ENCODE measurements at regions not wholly inside any gene's neighbourhood (a gene's known extent, or its start where the extent isn't known, plus 50 kb on each side); places are given as distances from the start of the nearest gene placed in this dataset.

DNA sequence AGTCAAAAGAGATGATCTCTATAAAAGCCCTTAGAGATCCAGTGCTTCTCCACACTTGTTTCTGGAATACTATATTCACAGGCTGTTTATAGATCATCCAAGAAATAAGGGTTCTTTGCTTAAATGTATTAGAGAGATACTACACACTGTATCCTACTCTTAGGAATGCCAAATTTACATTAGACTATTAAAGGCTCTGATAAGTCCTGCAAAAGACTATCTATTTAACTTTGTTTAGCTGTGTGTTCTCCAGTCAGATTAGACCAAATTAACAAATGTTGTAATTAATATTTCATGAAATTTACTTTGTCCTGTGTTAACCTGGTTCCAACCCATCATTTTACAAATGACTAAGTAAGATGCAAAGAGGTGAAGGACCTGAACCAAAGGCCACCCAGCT is 260.5 kb upstream of the ZIC3 start:
- DNase-seq (ENCODE audit: low spot score): no peak
- Histone ChIP-seq H3K36me3 (no peaks in the 10 kb centered on the region), H3K4me3 (no peak overlapping the region), H3K9ac (no peak overlapping the region), H3F3A (ENCODE audit: low read depth) (no peaks in the 10 kb centered on the region), H3K27ac (no peak overlapping the region), H3K9me3 (ENCODE audit: low read depth) (peaks cover 7% of the 10 kb centered on the region), H3K4me1 (no peaks in the 10 kb centered on the region), H2AFZ (replicated peaks) (no peak overlapping the region), H4K20me1 (ENCODE audit: low read depth) (no peaks in the 10 kb centered on the region), H3K4me2 (no peak overlapping the region), H3K27me3 (no peaks in the 10 kb centered on the region), H3K79me2 (ENCODE audit: low read depth) (no peaks in the 10 kb centered on the region)
- no peak overlapping the region for H3K27ac Mint-ChIP-seq
- peaks cover 26% of the 10 kb centered on the region for H3K36me3 Mint-ChIP-seq
- H3K4me3 Mint-ChIP-seq: no peak overlapping the region
- H3K4me1 Mint-ChIP-seq: peaks cover 22% of the 10 kb centered on the region
- TF ChIP-seq, protein P1, sequence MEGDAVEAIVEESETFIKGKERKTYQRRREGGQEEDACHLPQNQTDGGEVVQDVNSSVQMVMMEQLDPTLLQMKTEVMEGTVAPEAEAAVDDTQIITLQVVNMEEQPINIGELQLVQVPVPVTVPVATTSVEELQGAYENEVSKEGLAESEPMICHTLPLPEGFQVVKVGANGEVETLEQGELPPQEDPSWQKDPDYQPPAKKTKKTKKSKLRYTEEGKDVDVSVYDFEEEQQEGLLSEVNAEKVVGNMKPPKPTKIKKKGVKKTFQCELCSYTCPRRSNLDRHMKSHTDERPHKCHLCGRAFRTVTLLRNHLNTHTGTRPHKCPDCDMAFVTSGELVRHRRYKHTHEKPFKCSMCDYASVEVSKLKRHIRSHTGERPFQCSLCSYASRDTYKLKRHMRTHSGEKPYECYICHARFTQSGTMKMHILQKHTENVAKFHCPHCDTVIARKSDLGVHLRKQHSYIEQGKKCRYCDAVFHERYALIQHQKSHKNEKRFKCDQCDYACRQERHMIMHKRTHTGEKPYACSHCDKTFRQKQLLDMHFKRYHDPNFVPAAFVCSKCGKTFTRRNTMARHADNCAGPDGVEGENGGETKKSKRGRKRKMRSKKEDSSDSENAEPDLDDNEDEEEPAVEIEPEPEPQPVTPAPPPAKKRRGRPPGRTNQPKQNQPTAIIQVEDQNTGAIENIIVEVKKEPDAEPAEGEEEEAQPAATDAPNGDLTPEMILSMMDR (IDR thresholded peaks at IDR 0.05): no peak
- TF ChIP-seq EZH2 (IDR thresholded peaks at IDR 0.05) (no peak), EZH2phosphoT487 (IDR thresholded peaks at IDR 0.05) (no peak)
- peaks cover 18% of the 10 kb centered on the region for H3K9me3 Mint-ChIP-seq
- H3K27me3 Mint-ChIP-seq (ENCODE audit: insufficient read depth, low read depth): no peaks in the 10 kb centered on the region

DNA sequence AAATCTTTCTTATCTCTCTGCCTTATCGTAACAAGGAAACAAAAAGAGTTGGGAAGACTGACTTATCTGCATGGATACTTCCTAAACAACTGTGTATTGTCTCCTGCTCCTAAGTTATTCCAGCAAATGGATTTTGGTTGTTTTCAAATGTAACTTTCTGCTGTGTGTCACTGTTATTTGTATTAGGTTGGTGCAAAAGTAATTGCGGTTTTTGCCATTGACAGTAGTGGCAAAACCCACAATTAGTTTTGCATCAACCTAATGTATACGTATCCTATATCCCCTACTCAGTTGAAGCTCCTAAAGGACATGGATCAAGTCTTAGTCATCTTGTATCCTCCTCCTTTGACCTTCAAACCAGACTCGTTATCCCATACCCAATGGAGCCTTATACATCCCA is 263.4 kb upstream of the GPR101 start:
- DNase-seq (ENCODE audit: low spot score): no peak
- Histone ChIP-seq H3K9me3 (ENCODE audit: low read depth) (peaks cover 3% of the 10 kb centered on the region), H3K4me3 (no peak overlapping the region), H3F3A (ENCODE audit: low read depth) (no peaks in the 10 kb centered on the region), H3K36me3 (no peaks in the 10 kb centered on the region), H2AFZ (replicated peaks) (no peak overlapping the region), H3K27me3 (no peaks in the 10 kb centered on the region), H3K4me1 (no peaks in the 10 kb centered on the region), H3K27ac (no peak overlapping the region), H3K4me2 (no peak overlapping the region), H3K9ac (no peak overlapping the region), H3K79me2 (ENCODE audit: low read depth) (no peaks in the 10 kb centered on the region), H4K20me1 (ENCODE audit: low read depth) (no peaks in the 10 kb centered on the region)
- Mint-ChIP-seq H3K4me1 (no peaks in the 10 kb centered on the region), H3K4me3 (no peak overlapping the region), H3K9me3 (peaks cover 12% of the 10 kb centered on the region), H3K27me3 (ENCODE audit: insufficient read depth, low read depth) (peaks cover 4% of the 10 kb centered on the region), H3K27ac (no peak overlapping the region), H3K36me3 (peaks cover 35% of the 10 kb centered on the region)
- TF ChIP-seq, protein P1 (IDR thresholded peaks at IDR 0.05): no peak
- no peak for TF ChIP-seq EZH2 (IDR thresholded peaks at IDR 0.05)
- no peak for TF ChIP-seq EZH2phosphoT487 (IDR thresholded peaks at IDR 0.05)

DNA sequence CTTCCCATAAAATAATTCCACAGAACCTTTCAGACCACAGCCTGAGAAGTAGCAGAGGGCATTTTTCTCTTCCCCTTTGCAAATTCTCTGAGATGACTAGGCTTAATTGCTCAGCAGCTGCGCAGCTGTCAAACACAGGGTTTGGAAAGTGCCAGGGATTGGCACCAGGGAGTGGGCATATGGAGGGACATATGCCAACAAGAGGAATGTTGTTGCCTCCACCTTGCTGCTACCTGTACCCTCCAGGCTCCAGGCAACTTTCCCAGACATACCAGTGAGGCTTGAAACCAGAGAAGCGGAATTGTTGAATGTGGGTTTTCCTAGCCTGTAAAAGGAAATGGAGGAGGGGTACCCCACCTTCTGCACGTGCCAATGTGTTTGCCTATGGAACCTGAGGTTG is 256.2 kb upstream of the GPR101 start:
- H3K27ac Mint-ChIP-seq: no peak overlapping the region
- no peak overlapping the region for H3K27ac ChIP-seq
- TF ChIP-seq, protein P1 (IDR thresholded peaks at IDR 0.05): no peak
- TF ChIP-seq EZH2phosphoT487 (IDR thresholded peaks at IDR 0.05) (no peak), EZH2 (IDR thresholded peaks at IDR 0.05) (no peak)
- no peaks in the 10 kb centered on the region for H3K4me1 ChIP-seq
- no peaks in the 10 kb centered on the region for H4K20me1 ChIP-seq (ENCODE audit: low read depth)
- peaks cover 2% of the 10 kb centered on the region for H3K27me3 Mint-ChIP-seq (ENCODE audit: insufficient read depth, low read depth)
- H3K9me3 Mint-ChIP-seq: peaks cover 4% of the 10 kb centered on the region
- peaks cover 21% of the 10 kb centered on the region for H3K4me1 Mint-ChIP-seq
- no peak overlapping the region for H3K4me3 ChIP-seq
- no peak overlapping the region for H3K4me3 Mint-ChIP-seq
- DNase-seq (ENCODE audit: low spot score): no peak
- no peak overlapping the region for H3K9ac ChIP-seq
- H3K79me2 ChIP-seq (ENCODE audit: low read depth): no peaks in the 10 kb centered on the region
- peaks cover 29% of the 10 kb centered on the region for H3K36me3 Mint-ChIP-seq
- no peaks in the 10 kb centered on the region for H3F3A ChIP-seq (ENCODE audit: low read depth)
- H3K4me2 ChIP-seq: no peak overlapping the region
- H2AFZ ChIP-seq (replicated peaks): no peak overlapping the region
- no peaks in the 10 kb centered on the region for H3K27me3 ChIP-seq
- no peaks in the 10 kb centered on the region for H3K9me3 ChIP-seq (ENCODE audit: low read depth)
- no peaks in the 10 kb centered on the region for H3K36me3 ChIP-seq
